ENCODE measurements at regions not wholly inside any gene's neighbourhood (a gene's known extent, or its start where the extent isn't known, plus 50 kb on each side); places are given as distances from the start of the nearest gene placed in this dataset.
"Not testable (repeated sequence)": the region's sequence is repeated elsewhere in the genome, so short reads cannot be mapped to it uniquely, and the experiment has no call there.

DNA sequence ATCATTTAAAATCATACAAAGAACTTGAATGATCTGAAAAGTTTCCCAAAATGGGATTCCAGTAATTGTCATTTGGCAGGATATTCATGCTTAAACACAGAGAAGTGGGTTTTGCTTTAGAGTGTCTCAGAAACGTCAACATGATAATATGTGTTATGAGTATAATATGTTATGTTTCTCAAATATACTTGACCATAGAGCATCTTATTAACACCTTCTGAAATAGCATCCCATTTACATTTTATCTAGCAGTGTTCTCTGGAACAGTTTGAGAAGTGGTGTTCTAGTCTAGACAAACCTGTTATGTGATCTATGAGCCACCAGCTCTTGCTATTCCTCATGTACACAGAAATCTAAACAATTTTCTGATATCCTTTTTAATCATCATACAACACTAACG lies 588.8 kb upstream of the PBX1 start:
- DNase-seq, result no peak
- Mint-ChIP-seq H3K9me3 (peaks cover 6 to 8% of the 10 kb centered on the region in 2 donors), H3K36me3 (ENCODE audit: insufficient read depth) (no peaks in the 10 kb centered on the region), H3K4me3 (no peak overlapping the region), H3K27ac (no peak overlapping the region), H3K4me1 (ENCODE audit: low read depth in 2 of 2) (no peaks in the 10 kb centered on the region), H3K27me3 (no peaks in the 10 kb centered on the region)
- no peak for ATAC-seq (replicated peaks)

GRCh38 chr1:163970699-163971098 lies 588.3 kb upstream of the PBX1 start:
- Mint-ChIP-seq H3K27me3 (no peaks in the 10 kb centered on the region), H3K27ac (no peak overlapping the region), H3K9me3 (peaks cover 6 to 8% of the 10 kb centered on the region in 2 donors), H3K4me1 (ENCODE audit: low read depth in 2 of 2) (no peaks in the 10 kb centered on the region), H3K36me3 (ENCODE audit: insufficient read depth) (no peaks in the 10 kb centered on the region), H3K4me3 (no peak overlapping the region)
- DNase-seq (no peak), ATAC-seq (replicated peaks) (no peak)

DNA sequence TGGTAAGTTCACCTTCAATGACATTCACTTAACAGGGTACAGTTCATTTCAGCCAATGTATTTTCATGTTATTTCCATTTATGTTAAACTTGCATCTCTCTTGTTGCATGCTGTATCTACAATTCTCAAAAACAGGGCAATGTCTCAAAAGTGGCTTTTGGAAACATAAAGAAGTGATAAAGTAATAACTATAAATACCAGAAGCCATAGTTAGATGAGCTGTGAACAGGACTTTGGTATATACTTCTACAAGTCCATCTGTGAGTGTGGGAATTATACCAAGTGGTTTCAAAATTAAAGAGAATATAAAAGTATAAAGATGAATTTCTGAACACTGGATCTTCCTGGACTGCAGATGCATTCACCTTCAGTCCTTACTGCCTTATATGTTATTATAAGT lies 585.4 kb upstream of the PBX1 start:
- H3K4me3 Mint-ChIP-seq, result no peak overlapping the region
- H3K27me3 Mint-ChIP-seq, result no peaks in the 10 kb centered on the region
- ATAC-seq (replicated peaks), result no peak

GRCh38 chr1:163974120-163974519 lies 584.9 kb upstream of the PBX1 start:
- Mint-ChIP-seq H3K4me3 (no peak overlapping the region), H3K27me3 (no peaks in the 10 kb centered on the region), H3K4me1 (ENCODE audit: low read depth in 2 of 2) (no peaks in the 10 kb centered on the region), H3K36me3 (ENCODE audit: insufficient read depth) (no peaks in the 10 kb centered on the region), H3K9me3 (peaks cover 13 to 25% of the 10 kb centered on the region in 2 donors), H3K27ac (no peak overlapping the region)
- DNase-seq, result no peak
- ATAC-seq (replicated peaks), result no peak

More for the DNA sequence above, 585.4 kb upstream of the PBX1 start:
- Mint-ChIP-seq H3K4me1 (ENCODE audit: low read depth in 2 of 2) (no peaks in the 10 kb centered on the region), H3K36me3 (ENCODE audit: insufficient read depth) (no peaks in the 10 kb centered on the region), H3K27ac (no peak overlapping the region), H3K9me3 (peaks cover 13 to 25% of the 10 kb centered on the region in 2 donors)
- no peak for DNase-seq

DNA sequence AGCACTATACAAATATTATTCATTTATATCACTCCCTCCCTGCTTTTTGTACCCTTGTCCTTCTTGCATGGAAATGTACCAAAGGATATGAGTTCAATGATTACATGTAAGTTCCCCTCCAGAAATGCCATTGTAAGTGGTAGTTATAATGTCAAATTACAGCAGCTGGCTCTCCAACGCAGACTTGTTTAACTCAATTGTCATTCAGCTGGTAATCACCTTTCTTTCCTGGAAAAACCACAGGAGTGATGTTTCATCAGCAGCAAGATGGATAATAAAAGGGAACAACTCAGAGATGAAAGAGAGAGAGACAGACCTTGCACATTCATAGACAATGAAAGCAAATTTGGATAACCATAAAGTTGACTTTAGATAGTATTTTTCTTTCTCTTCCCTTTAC lies 578.6 kb upstream of the PBX1 start:
- Mint-ChIP-seq H3K36me3 (ENCODE audit: insufficient read depth) (no peaks in the 10 kb centered on the region), H3K27me3 (no peaks in the 10 kb centered on the region), H3K4me1 (ENCODE audit: low read depth in 2 of 2) (no peaks in the 10 kb centered on the region), H3K4me3 (no peak overlapping the region), H3K9me3 (peaks cover 20 to 26% of the 10 kb centered on the region in 2 donors), H3K27ac (no peak overlapping the region)
- DNase-seq (no peak), ATAC-seq (replicated peaks) (no peak)

GRCh38 chr1:163981500-163982030 lies 577.4 kb upstream of the PBX1 start:
- DNase-seq (no peak), ATAC-seq (replicated peaks) (no peak)
- no peak overlapping the region for H3K27ac Mint-ChIP-seq
- peaks cover 16 to 19% of the 10 kb centered on the region in 2 donors for H3K9me3 Mint-ChIP-seq
- H3K4me1 Mint-ChIP-seq (ENCODE audit: low read depth in 2 of 2), result no peaks in the 10 kb centered on the region
- no peaks in the 10 kb centered on the region for H3K36me3 Mint-ChIP-seq (ENCODE audit: insufficient read depth)
- H3K27me3 Mint-ChIP-seq, result no peaks in the 10 kb centered on the region
- no peak overlapping the region for H3K4me3 Mint-ChIP-seq

DNA sequence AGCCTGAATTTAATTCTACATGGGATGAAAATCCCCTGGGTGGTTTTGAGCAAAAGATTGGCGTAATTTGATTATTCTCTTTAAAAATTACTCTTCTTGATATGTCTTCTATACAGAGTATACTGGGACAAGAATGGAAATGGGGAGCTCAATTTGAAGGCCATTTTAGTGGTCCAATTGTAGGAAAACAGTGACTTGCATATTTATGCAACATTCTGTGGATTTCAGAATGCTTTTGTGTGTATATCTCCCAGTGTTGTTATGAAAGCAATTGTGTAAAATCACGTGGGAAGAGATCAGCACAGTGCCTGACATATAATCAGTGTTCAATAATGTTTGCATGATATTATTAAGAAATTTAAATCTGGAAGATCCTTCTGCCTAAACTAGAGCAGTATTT lies 575.9 kb upstream of the PBX1 start:
- no peaks in the 10 kb centered on the region for H3K27me3 Mint-ChIP-seq
- DNase-seq (no peak), ATAC-seq (replicated peaks) (no peak)
- H3K4me3 Mint-ChIP-seq, result no peak overlapping the region
- H3K27ac Mint-ChIP-seq, result no peak overlapping the region
- H3K4me1 Mint-ChIP-seq (ENCODE audit: low read depth in 2 of 2), result no peaks in the 10 kb centered on the region
- H3K36me3 Mint-ChIP-seq (ENCODE audit: insufficient read depth), result no peaks in the 10 kb centered on the region
- H3K9me3 Mint-ChIP-seq, result peaks cover 9 to 11% of the 10 kb centered on the region in 2 donors

DNA sequence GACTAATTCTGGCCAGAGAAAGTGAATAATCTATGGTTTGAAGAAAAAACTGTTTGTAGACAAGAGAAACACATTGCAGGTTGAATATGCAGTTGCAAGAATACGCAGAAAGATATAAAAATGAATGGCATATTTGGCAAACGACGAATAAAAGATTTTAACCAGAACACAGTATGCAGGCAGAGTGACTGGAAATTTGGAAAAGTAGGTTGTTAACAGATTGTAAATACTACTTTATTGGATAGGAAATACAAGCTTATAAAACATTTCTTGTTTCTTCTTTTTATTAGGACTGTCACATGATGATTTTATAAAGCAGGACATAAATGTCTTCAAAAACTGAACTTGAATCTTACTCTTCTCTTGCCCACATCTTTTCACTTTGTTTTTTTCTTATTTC lies 573.3 kb upstream of the PBX1 start:
- no peak overlapping the region for H3K4me3 Mint-ChIP-seq
- DNase-seq, result no peak
- no peaks in the 10 kb centered on the region for H3K36me3 Mint-ChIP-seq (ENCODE audit: insufficient read depth)
- no peak overlapping the region for H3K27ac Mint-ChIP-seq
- no peaks in the 10 kb centered on the region for H3K4me1 Mint-ChIP-seq (ENCODE audit: low read depth in 2 of 2)
- no peaks in the 10 kb centered on the region for H3K27me3 Mint-ChIP-seq
- ATAC-seq (replicated peaks), result no peak
- H3K9me3 Mint-ChIP-seq, result peaks cover 9% of the 10 kb centered on the region in 2 donors

DNA sequence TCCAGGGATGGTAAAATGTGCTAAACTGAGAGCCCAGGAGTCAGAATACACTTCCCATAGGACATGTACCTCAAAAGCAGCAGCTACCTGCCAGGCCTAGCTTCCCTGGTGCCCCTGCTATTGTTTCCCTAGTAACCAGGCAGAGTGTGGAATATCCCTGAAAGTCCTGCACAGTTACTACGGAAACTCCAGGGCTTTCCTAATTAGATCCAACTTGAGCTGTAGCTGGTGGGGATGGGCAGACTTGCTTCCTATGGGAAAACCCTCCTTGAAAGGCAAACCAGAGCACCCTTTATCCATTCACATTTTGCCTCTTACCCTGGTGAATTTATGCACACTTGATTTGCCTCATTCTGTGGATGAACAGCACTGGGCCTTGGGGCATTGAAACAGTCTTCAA lies 559.9 kb upstream of the PBX1 start:
- ATAC-seq (replicated peaks) (no peak), DNase-seq (no peak)
- H3K36me3 Mint-ChIP-seq (ENCODE audit: insufficient read depth), result peaks cover 2% of the 10 kb centered on the region
- H3K9me3 Mint-ChIP-seq, result peaks cover 15 to 20% of the 10 kb centered on the region in 2 donors
- H3K4me1 Mint-ChIP-seq (ENCODE audit: low read depth in 2 of 2), result no peaks in the 10 kb centered on the region
- no peaks in the 10 kb centered on the region for H3K27me3 Mint-ChIP-seq
- no peak overlapping the region for H3K4me3 Mint-ChIP-seq
- no peak overlapping the region for H3K27ac Mint-ChIP-seq

DNA sequence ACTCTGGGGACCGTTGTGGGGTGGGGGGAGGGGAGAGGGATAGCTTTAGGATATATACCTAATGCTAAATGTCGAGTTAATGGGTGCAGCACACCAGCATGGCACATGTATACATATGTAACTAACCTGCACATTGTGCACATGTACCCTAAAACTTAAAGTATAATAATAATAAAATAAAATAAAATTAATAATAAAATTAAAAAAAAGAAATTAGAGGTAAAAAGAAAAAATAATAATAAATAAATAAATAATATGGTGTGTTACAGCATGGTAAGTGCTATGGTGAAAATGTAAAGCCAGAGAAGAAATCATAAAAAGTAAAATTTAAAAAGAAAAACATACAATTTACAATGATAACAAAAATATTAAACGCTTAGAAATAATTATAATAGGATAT lies 552.8 kb upstream of the PBX1 start:
- not testable (repeated sequence) for ATAC-seq (replicated peaks); H3K4me3 Mint-ChIP-seq; H3K27ac Mint-ChIP-seq; H3K27me3 Mint-ChIP-seq; H3K4me1 Mint-ChIP-seq (ENCODE audit: low read depth in 2 of 2); H3K36me3 Mint-ChIP-seq (ENCODE audit: insufficient read depth); DNase-seq
- H3K9me3 Mint-ChIP-seq, result peaks cover 7 to 13% of the 10 kb centered on the region in 2 donors

GRCh38 chr1:164006621-164007020 lies 552.4 kb upstream of the PBX1 start:
- DNase-seq, result no peak
- Mint-ChIP-seq H3K9me3 (peaks cover 6 to 15% of the 10 kb centered on the region in 2 donors), H3K27me3 (no peaks in the 10 kb centered on the region), H3K27ac (no peak overlapping the region), H3K4me3 (no peak overlapping the region), H3K4me1 (ENCODE audit: low read depth in 2 of 2) (no peaks in the 10 kb centered on the region), H3K36me3 (ENCODE audit: insufficient read depth) (no peaks in the 10 kb centered on the region)
- ATAC-seq (replicated peaks), result no peak

- no peak overlapping the region for H3K4me3 Mint-ChIP-seq
- no peaks in the 10 kb centered on the region for H3K27me3 Mint-ChIP-seq
- DNase-seq (no peak), ATAC-seq (replicated peaks) (no peak)
- H3K9me3 Mint-ChIP-seq, result peaks cover 7 to 13% of the 10 kb centered on the region in 2 donors
- H3K4me1 Mint-ChIP-seq (ENCODE audit: low read depth in 2 of 2), result no peaks in the 10 kb centered on the region
- no peaks in the 10 kb centered on the region for H3K36me3 Mint-ChIP-seq (ENCODE audit: insufficient read depth)
- H3K27ac Mint-ChIP-seq, result no peak overlapping the region
These were observed 541.7 kb upstream of the PBX1 start for GRCh38 chr1:164017239-164017638.

GRCh38 chr1:164020391-164020790 lies 538.6 kb upstream of the PBX1 start:
- no peak for DNase-seq
- Mint-ChIP-seq H3K4me3 (no peak overlapping the region), H3K36me3 (ENCODE audit: insufficient read depth) (no peaks in the 10 kb centered on the region), H3K9me3 (peaks cover 10 to 13% of the 10 kb centered on the region in 2 donors), H3K4me1 (ENCODE audit: low read depth in 2 of 2) (no peaks in the 10 kb centered on the region), H3K27ac (no peak overlapping the region), H3K27me3 (no peaks in the 10 kb centered on the region)
- no peak for ATAC-seq (replicated peaks)

GRCh38 chr1:164021813-164022212 lies 537.2 kb upstream of the PBX1 start:
- ATAC-seq (replicated peaks), result no peak
- peaks cover 12 to 13% of the 10 kb centered on the region in 2 donors for H3K9me3 Mint-ChIP-seq
- no peaks in the 10 kb centered on the region for H3K36me3 Mint-ChIP-seq (ENCODE audit: insufficient read depth)
- H3K4me1 Mint-ChIP-seq (ENCODE audit: low read depth in 2 of 2), result no peaks in the 10 kb centered on the region
- no peaks in the 10 kb centered on the region for H3K27me3 Mint-ChIP-seq
- no peak overlapping the region for H3K4me3 Mint-ChIP-seq
- H3K27ac Mint-ChIP-seq, result no peak overlapping the region
- DNase-seq, result no peak

GRCh38 chr1:164033782-164034181 lies 525.2 kb upstream of the PBX1 start:
- Mint-ChIP-seq H3K4me1 (ENCODE audit: low read depth in 2 of 2) (no peaks in the 10 kb centered on the region), H3K36me3 (ENCODE audit: insufficient read depth) (no peaks in the 10 kb centered on the region), H3K9me3 (peaks cover 9 to 19% of the 10 kb centered on the region in 2 donors), H3K27ac (no peak overlapping the region), H3K4me3 (no peak overlapping the region), H3K27me3 (no peaks in the 10 kb centered on the region)
- DNase-seq, result no peak
- ATAC-seq (replicated peaks), result no peak
